Panc1 (cell line): ENCODE measurements at regions not wholly inside any gene's neighbourhood (a gene's known extent, or its start where the extent isn't known, plus 50 kb on each side); places are given as distances from the start of the nearest gene placed in this dataset.

Source experiments
- ATAC-seq: fragments of 200-7000 bp; cut with Tn5 transposase; 2 replicates; pipeline ENCODE4 v1.9.1; 2020; ENCODE audit warnings: mild to moderate bottlenecking, moderate library complexity
- BruUV-seq: library from RNA; stranded (reverse); fragments of 400-500 nt; replicated peaks from 2 replicates; lab custom pipeline; 2021; lab: Mats Ljungman, UMichigan
- CTCF ChIA-PET: fragments of 300-600 bp; sonication (Branson Sonifier 250); formaldehyde crosslinking; loops from one replicate; lab custom pipeline; 2022; ENCODE audit warnings: antibody characterized with exemption; lab: Charles Lee
- POLR2A ChIA-PET: fragments of 300-600 bp; sonication (Branson Sonifier 250); formaldehyde crosslinking; loops from one replicate; lab custom pipeline; 2022; ENCODE audit warnings: antibody characterized with exemption; lab: Charles Lee
- DNase-seq: peaks from one replicate; pipeline ENCODE4 v3.0.0-alpha.2; 2010; ENCODE audit warnings: low read depth, low spot score
- H3K27ac ChIP-seq: 2 replicates; pipeline ENCODE4 v1.5.1; 2011; ENCODE audit warnings: mild to moderate bottlenecking, low read length, inconsistent platforms
- H3K27me3 ChIP-seq: fragments of 200-500 bp; sonication (Bioruptor generic); 2 replicates; pipeline ENCODE4 v1.6.0; 2014; ENCODE audit warnings: low read length, inconsistent platforms; ENCODE audit not compliant: control insufficient read depth, insufficient read depth
- H3K36me3 ChIP-seq: fragments of 200-500 bp; sonication (Bioruptor generic); 2 replicates; pipeline ENCODE4 v1.5.1; 2014; ENCODE audit warnings: inconsistent platforms, mild to moderate bottlenecking, low read length, moderate library complexity; ENCODE audit not compliant: control insufficient read depth, insufficient read depth
- H3K4me1 ChIP-seq: 2 replicates; pipeline ENCODE4 v1.5.1; 2011; ENCODE audit warnings: inconsistent platforms, mild to moderate bottlenecking, low read length, moderate library complexity; ENCODE audit not compliant: control insufficient read depth, insufficient read depth
- H3K4me3 ChIP-seq, 2 experiments: 2 replicates each; pipeline ENCODE4 v1.5.1; 2011 to 2012; ENCODE audit warnings: low read depth in 2 of 2, low read length in 2 of 2, mild to moderate bottlenecking in 2 of 2, inconsistent platforms in 1 of 2, moderate library complexity in 1 of 2
- H3K9me3 ChIP-seq: fragments of 200-500 bp; sonication (Bioruptor generic); 2 replicates; pipeline ENCODE4 v1.5.1; 2014; ENCODE audit warnings: low read depth, mild to moderate bottlenecking, inconsistent platforms, low read length, moderate library complexity; ENCODE audit not compliant: control insufficient read depth, insufficient read depth
- POLR2AphosphoS5 ChIP-seq: IDR thresholded peaks from 2 replicates; pipeline ENCODE4 v1.6.1; 2012; ENCODE audit warnings: mild to moderate bottlenecking, low read depth, low read length, moderate library complexity
- SIN3A ChIP-seq: IDR thresholded peaks from 2 replicates; pipeline ENCODE4 v1.6.1; 2012; ENCODE audit warnings: low read depth, mild to moderate bottlenecking, low read length, moderate library complexity, borderline replicate concordance; ENCODE audit not compliant: insufficient read depth
- TCF7L2 ChIP-seq: IDR thresholded peaks from 2 replicates; pipeline ENCODE4 v1.6.1; 2011; ENCODE audit warnings: mild to moderate bottlenecking, low read depth, low read length, inconsistent platforms
- in situ Hi-C: cut with HindIII; loops from 2 replicates; pipeline ENCODE4 v1.10.0; 2016; ENCODE audit warnings: low sequenced_read_pairs, low pct_unique_long_range_greater_than_20kb
- intact Hi-C: fragments of 100-400 bp; cut with micrococcal nuclease; formaldehyde crosslinking; loops from one replicate; pipeline ENCODE4 v1.10.0; 2022; ENCODE audit not compliant: unreplicated experiment
- TF ChIP-seq, protein P1 (sequence below), 2 experiments: IDR thresholded peaks; 2 replicates each; pipeline ENCODE4 v1.6.1; 2011 to 2012; ENCODE audit warnings: low read depth in 2 of 2, control low read depth in 1 of 2, low read length in 1 of 2, mild to moderate bottlenecking in 1 of 2, moderate library complexity in 1 of 2; ENCODE audit not compliant: insufficient read depth in 1 of 2
- TF ChIP-seq, protein P2 (sequence below): fragments of 450-650 bp; IDR thresholded peaks from 2 replicates; pipeline ENCODE4 v1.5.1; 2017; ENCODE audit warnings: mild to moderate bottlenecking

GRCh38 chr4:13316354-13316753 is 167.8 kb downstream of the RAB28 start:
- ATAC-seq: no peak
- BruUV-seq: no TSS peak
- CTCF ChIA-PET: no interaction called here

GRCh38 chr4:13313856-13314255 is 170.3 kb downstream of the RAB28 start:
- DNase-seq: no peak
- intact Hi-C loops: no loop called here
- no TSS peak for BruUV-seq
- TF ChIP-seq TCF7L2: no peak
- TF ChIP-seq POLR2AphosphoS5: no peak
- TF ChIP-seq, protein P1, sequence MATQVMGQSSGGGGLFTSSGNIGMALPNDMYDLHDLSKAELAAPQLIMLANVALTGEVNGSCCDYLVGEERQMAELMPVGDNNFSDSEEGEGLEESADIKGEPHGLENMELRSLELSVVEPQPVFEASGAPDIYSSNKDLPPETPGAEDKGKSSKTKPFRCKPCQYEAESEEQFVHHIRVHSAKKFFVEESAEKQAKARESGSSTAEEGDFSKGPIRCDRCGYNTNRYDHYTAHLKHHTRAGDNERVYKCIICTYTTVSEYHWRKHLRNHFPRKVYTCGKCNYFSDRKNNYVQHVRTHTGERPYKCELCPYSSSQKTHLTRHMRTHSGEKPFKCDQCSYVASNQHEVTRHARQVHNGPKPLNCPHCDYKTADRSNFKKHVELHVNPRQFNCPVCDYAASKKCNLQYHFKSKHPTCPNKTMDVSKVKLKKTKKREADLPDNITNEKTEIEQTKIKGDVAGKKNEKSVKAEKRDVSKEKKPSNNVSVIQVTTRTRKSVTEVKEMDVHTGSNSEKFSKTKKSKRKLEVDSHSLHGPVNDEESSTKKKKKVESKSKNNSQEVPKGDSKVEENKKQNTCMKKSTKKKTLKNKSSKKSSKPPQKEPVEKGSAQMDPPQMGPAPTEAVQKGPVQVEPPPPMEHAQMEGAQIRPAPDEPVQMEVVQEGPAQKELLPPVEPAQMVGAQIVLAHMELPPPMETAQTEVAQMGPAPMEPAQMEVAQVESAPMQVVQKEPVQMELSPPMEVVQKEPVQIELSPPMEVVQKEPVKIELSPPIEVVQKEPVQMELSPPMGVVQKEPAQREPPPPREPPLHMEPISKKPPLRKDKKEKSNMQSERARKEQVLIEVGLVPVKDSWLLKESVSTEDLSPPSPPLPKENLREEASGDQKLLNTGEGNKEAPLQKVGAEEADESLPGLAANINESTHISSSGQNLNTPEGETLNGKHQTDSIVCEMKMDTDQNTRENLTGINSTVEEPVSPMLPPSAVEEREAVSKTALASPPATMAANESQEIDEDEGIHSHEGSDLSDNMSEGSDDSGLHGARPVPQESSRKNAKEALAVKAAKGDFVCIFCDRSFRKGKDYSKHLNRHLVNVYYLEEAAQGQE (IDR thresholded peaks at IDR 0.05; ENCODE audit: insufficient read depth in 1 of 2, low read depth in 2 of 2, low read length in 1 of 2): no peak
- TF ChIP-seq, protein P2, sequence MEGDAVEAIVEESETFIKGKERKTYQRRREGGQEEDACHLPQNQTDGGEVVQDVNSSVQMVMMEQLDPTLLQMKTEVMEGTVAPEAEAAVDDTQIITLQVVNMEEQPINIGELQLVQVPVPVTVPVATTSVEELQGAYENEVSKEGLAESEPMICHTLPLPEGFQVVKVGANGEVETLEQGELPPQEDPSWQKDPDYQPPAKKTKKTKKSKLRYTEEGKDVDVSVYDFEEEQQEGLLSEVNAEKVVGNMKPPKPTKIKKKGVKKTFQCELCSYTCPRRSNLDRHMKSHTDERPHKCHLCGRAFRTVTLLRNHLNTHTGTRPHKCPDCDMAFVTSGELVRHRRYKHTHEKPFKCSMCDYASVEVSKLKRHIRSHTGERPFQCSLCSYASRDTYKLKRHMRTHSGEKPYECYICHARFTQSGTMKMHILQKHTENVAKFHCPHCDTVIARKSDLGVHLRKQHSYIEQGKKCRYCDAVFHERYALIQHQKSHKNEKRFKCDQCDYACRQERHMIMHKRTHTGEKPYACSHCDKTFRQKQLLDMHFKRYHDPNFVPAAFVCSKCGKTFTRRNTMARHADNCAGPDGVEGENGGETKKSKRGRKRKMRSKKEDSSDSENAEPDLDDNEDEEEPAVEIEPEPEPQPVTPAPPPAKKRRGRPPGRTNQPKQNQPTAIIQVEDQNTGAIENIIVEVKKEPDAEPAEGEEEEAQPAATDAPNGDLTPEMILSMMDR: no peak
- TF ChIP-seq SIN3A: no peak
- H3K4me3 ChIP-seq: no peak overlapping the region
- H3K27ac ChIP-seq: no peak overlapping the region
- in situ Hi-C loops: no loop called here
- H3K36me3 ChIP-seq: no peaks in the 10 kb centered on the region
- ATAC-seq: no peak
- POLR2A ChIA-PET: no interaction called here
- no peaks in the 10 kb centered on the region for H3K4me1 ChIP-seq
- H3K9me3 ChIP-seq: no peaks in the 10 kb centered on the region
- no peaks in the 10 kb centered on the region for H3K27me3 ChIP-seq
- CTCF ChIA-PET: no interaction called here

More at GRCh38 chr4:13316354-13316753, 167.8 kb downstream of the RAB28 start:
- in situ Hi-C loops (no loop called here), intact Hi-C loops (no loop called here)
- Histone ChIP-seq H3K36me3 (no peaks in the 10 kb centered on the region), H3K4me1 (no peaks in the 10 kb centered on the region), H3K9me3 (no peaks in the 10 kb centered on the region), H3K27ac (no peak overlapping the region), H3K27me3 (no peaks in the 10 kb centered on the region), H3K4me3 (no peak overlapping the region)
- POLR2A ChIA-PET: no interaction called here
- no peak for TF ChIP-seq POLR2AphosphoS5
- TF ChIP-seq TCF7L2: no peak
- TF ChIP-seq SIN3A: no peak
- TF ChIP-seq, protein P1 (IDR thresholded peaks at IDR 0.05; ENCODE audit: insufficient read depth in 1 of 2, low read depth in 2 of 2, low read length in 1 of 2): no peak
- TF ChIP-seq, protein P2: no peak
- no peak for DNase-seq
